Naive thymus-derived CD4-positive, alpha-beta T cell (primary cell): ENCODE measurements at regions not wholly inside any gene's neighbourhood (a gene's known extent, or its start where the extent isn't known, plus 50 kb on each side); places are given as distances from the start of the nearest gene placed in this dataset.

Source experiments
- ATAC-seq: fragments of 150-1000 bp; cut with Tn5 transposase; 2 replicates; pipeline ENCODE4 v1.10.0; 2021; ENCODE audit warnings: mild to moderate bottlenecking, moderate library complexity
- CTCF ChIA-PET: fragments of 350-600 bp; sonication (Branson Sonifier 250); formaldehyde crosslinking; loops from one replicate; lab custom pipeline; 2021; ENCODE audit warnings: antibody characterized with exemption; lab: Charles Lee
- POLR2A ChIA-PET: fragments of 350-600 bp; sonication (Branson Sonifier 250); formaldehyde crosslinking; loops from one replicate; lab custom pipeline; 2021; ENCODE audit warnings: antibody characterized with exemption, inconsistent platforms; lab: Charles Lee
- DNase-seq, 9 donors: peaks; one replicate each; pipeline versions ENCODE4 v3.0.0 to v3.0.0-alpha.2; 2020 to 2022; ENCODE audit warnings: mixed read lengths in 1 of 9
- H3K27ac ChIP-seq: one replicate; pipeline ENCODE4 v1.7.0; 2013; ENCODE audit warnings: mild to moderate bottlenecking, low read depth, low read length, moderate library complexity
- H3K27me3 ChIP-seq, 2 donors: one replicate each; pipeline ENCODE4 v1.7.0; 2013; ENCODE audit warnings: low read length in 2 of 2, mild to moderate bottlenecking in 2 of 2, moderate library complexity in 2 of 2; ENCODE audit not compliant: control insufficient read depth in 2 of 2, insufficient read depth in 2 of 2
- H3K36me3 ChIP-seq, 3 experiments: 1 replicate in 2 of 3; 2 replicates in 1 of 3; pipeline ENCODE4 v1.7.0; 2013; ENCODE audit warnings: low read length in 3 of 3, mild to moderate bottlenecking in 3 of 3, moderate library complexity in 1 of 3; ENCODE audit not compliant: insufficient read depth in 3 of 3, control insufficient read depth in 2 of 3
- H3K4me1 ChIP-seq, 2 donors: one replicate each; pipeline ENCODE4 v1.7.0; 2013; ENCODE audit warnings: low read length in 2 of 2, mild to moderate bottlenecking in 2 of 2, moderate library complexity in 1 of 2; ENCODE audit not compliant: control insufficient read depth in 2 of 2, insufficient read depth in 2 of 2
- H3K4me3 ChIP-seq: 2 replicates; pipeline ENCODE4 v1.7.0; 2013; ENCODE audit warnings: mild to moderate bottlenecking, low read length
- H3K9me3 ChIP-seq, 3 experiments: 1 replicate in 2 of 3; 2 replicates in 1 of 3; pipeline ENCODE4 v1.7.0; 2013; ENCODE audit warnings: low read length in 3 of 3; ENCODE audit not compliant: control insufficient read depth in 2 of 3
- H3K27ac Mint-ChIP-seq, 9 donors: one replicate each; pipeline ENCODE4 v1.8.0; 2020 to 2022; ENCODE audit warnings: mixed read lengths in 9 of 9, mild to moderate bottlenecking in 8 of 9, moderate library complexity in 5 of 9, inconsistent platforms in 2 of 9
- H3K27me3 Mint-ChIP-seq, 5 donors: one replicate each; pipeline ENCODE4 v1.8.0; 2021 to 2022; ENCODE audit warnings: mixed read lengths in 5 of 5, mild to moderate bottlenecking in 1 of 5
- H3K36me3 Mint-ChIP-seq, 5 donors: one replicate each; pipeline ENCODE4 v1.8.0; 2020 to 2022; ENCODE audit warnings: mixed read lengths in 5 of 5, mild to moderate bottlenecking in 3 of 5, inconsistent platforms in 1 of 5
- H3K4me1 Mint-ChIP-seq, 7 donors: one replicate each; pipeline ENCODE4 v1.8.0; 2020 to 2022; ENCODE audit warnings: mixed read lengths in 7 of 7, mild to moderate bottlenecking in 3 of 7, inconsistent platforms in 1 of 7
- H3K4me3 Mint-ChIP-seq, 10 donors: one replicate each; pipeline ENCODE4 v1.8.0; 2020 to 2022; ENCODE audit warnings: mild to moderate bottlenecking in 10 of 10, mixed read lengths in 10 of 10, moderate library complexity in 6 of 10, inconsistent platforms in 2 of 10
- H3K9me3 Mint-ChIP-seq, 11 donors: one replicate each; pipeline ENCODE4 v1.8.0; 2020 to 2022; ENCODE audit warnings: mixed read lengths in 11 of 11, mild to moderate bottlenecking in 4 of 11, inconsistent platforms in 1 of 11, moderate library complexity in 1 of 11
- intact Hi-C, 2 donors: fragments of 100-400 bp; cut with micrococcal nuclease; formaldehyde crosslinking; loops; one replicate each; pipeline ENCODE4 v1.15.1; 2023

GRCh38 chr13:107548338-107548737 lies 667.0 kb downstream of the LIG4 start:
- Mint-ChIP-seq H3K27ac (peak overlapping the region in 1 of 9 donors; percentile 23), H3K4me3 (no peak overlapping the region), H3K9me3 (peaks cover 0 to 23% (median 2%) of the 10 kb centered on the region in 11 donors), H3K36me3 (no peaks in the 10 kb centered on the region), H3K4me1 (peaks cover 0 to 1% (median 0%) of the 10 kb centered on the region in 7 donors), H3K27me3 (no peaks in the 10 kb centered on the region)
- no peak overlapping the region for H3K4me3 ChIP-seq
- intact Hi-C loops, result no loop called here
- no peak for DNase-seq
- no peaks in the 10 kb centered on the region for H3K4me1 ChIP-seq
- ChIA-PET CTCF (no interaction called here), POLR2A (no interaction called here)
- H3K27ac ChIP-seq, result no peak overlapping the region
- no peak for ATAC-seq
- H3K27me3 ChIP-seq, result no peaks in the 10 kb centered on the region
- H3K36me3 ChIP-seq, result no peaks in the 10 kb centered on the region
- no peaks in the 10 kb centered on the region for H3K9me3 ChIP-seq

- H3K4me1 Mint-ChIP-seq, result peaks cover 0 to 1% (median 0%) of the 10 kb centered on the region in 7 donors
- H3K9me3 ChIP-seq, result no peaks in the 10 kb centered on the region
- no peak overlapping the region for H3K27ac ChIP-seq
- H3K27me3 ChIP-seq, result no peaks in the 10 kb centered on the region
- H3K4me1 ChIP-seq, result no peaks in the 10 kb centered on the region
- H3K36me3 ChIP-seq, result no peaks in the 10 kb centered on the region
- H3K27me3 Mint-ChIP-seq, result no peaks in the 10 kb centered on the region
- no peak for ATAC-seq
- H3K4me3 ChIP-seq, result no peak overlapping the region
- H3K27ac Mint-ChIP-seq, result no peak overlapping the region
- ChIA-PET POLR2A (no interaction called here), CTCF (no interaction called here)
- intact Hi-C loops, result no loop called here
- no peak overlapping the region for H3K4me3 Mint-ChIP-seq
- no peak for DNase-seq
- peaks cover 0 to 23% (median 2%) of the 10 kb centered on the region in 11 donors for H3K9me3 Mint-ChIP-seq
- H3K36me3 Mint-ChIP-seq, result no peaks in the 10 kb centered on the region
Observed at GRCh38 chr13:107545946-107546502, 669.3 kb downstream of the LIG4 start.

- Mint-ChIP-seq H3K4me3 (no peak overlapping the region), H3K4me1 (no peaks in the 10 kb centered on the region), H3K27ac (no peak overlapping the region), H3K9me3 (peaks cover 0 to 16% (median 3%) of the 10 kb centered on the region in 11 donors), H3K36me3 (no peaks in the 10 kb centered on the region), H3K27me3 (peaks cover 0 to 4% (median 0%) of the 10 kb centered on the region in 5 donors)
- Histone ChIP-seq H3K9me3 (no peaks in the 10 kb centered on the region), H3K27ac (no peak overlapping the region), H3K4me3 (no peak overlapping the region), H3K36me3 (no peaks in the 10 kb centered on the region), H3K27me3 (no peaks in the 10 kb centered on the region), H3K4me1 (no peaks in the 10 kb centered on the region)
- POLR2A ChIA-PET, result no interaction called here
- ATAC-seq (no peak), DNase-seq (no peak)
- intact Hi-C loops, result no loop called here
- CTCF ChIA-PET, result no interaction called here
Observed at GRCh38 chr13:107534548-107534947, 680.8 kb downstream of the LIG4 start.

GRCh38 chr13:107531816-107532215 lies 683.5 kb downstream of the LIG4 start:
- intact Hi-C loops, result no loop called here
- Mint-ChIP-seq H3K4me3 (no peak overlapping the region), H3K27me3 (peaks cover 0 to 4% (median 0%) of the 10 kb centered on the region in 5 donors), H3K4me1 (no peaks in the 10 kb centered on the region), H3K27ac (no peak overlapping the region), H3K9me3 (peaks cover 0 to 10% (median 2%) of the 10 kb centered on the region in 11 donors), H3K36me3 (no peaks in the 10 kb centered on the region)
- no peak overlapping the region for H3K27ac ChIP-seq
- no peaks in the 10 kb centered on the region for H3K27me3 ChIP-seq
- CTCF ChIA-PET, result no interaction called here
- H3K36me3 ChIP-seq, result no peaks in the 10 kb centered on the region
- no peak for ATAC-seq
- no peaks in the 10 kb centered on the region for H3K9me3 ChIP-seq
- no peak overlapping the region for H3K4me3 ChIP-seq
- no peak for DNase-seq
- POLR2A ChIA-PET, result no interaction called here
- H3K4me1 ChIP-seq, result no peaks in the 10 kb centered on the region

- H3K9me3 Mint-ChIP-seq, result peaks cover 0 to 10% (median 2%) of the 10 kb centered on the region in 11 donors
- H3K4me3 Mint-ChIP-seq, result no peak overlapping the region
- intact Hi-C loops, result no loop called here
- H3K9me3 ChIP-seq, result no peaks in the 10 kb centered on the region
- no peak for ATAC-seq
- H3K4me1 Mint-ChIP-seq, result no peaks in the 10 kb centered on the region
- no peaks in the 10 kb centered on the region for H3K4me1 ChIP-seq
- H3K36me3 ChIP-seq, result no peaks in the 10 kb centered on the region
- peaks cover 0 to 4% (median 0%) of the 10 kb centered on the region in 5 donors for H3K27me3 Mint-ChIP-seq
- DNase-seq, result no peak
- H3K27ac Mint-ChIP-seq, result no peak overlapping the region
- H3K4me3 ChIP-seq, result no peak overlapping the region
- ChIA-PET POLR2A (no interaction called here), CTCF (no interaction called here)
- no peak overlapping the region for H3K27ac ChIP-seq
- no peaks in the 10 kb centered on the region for H3K36me3 Mint-ChIP-seq
- no peaks in the 10 kb centered on the region for H3K27me3 ChIP-seq
Observed at GRCh38 chr13:107531180-107531579, 684.2 kb downstream of the LIG4 start.

GRCh38 chr13:107529035-107529434 lies 686.3 kb downstream of the LIG4 start:
- Mint-ChIP-seq H3K36me3 (no peaks in the 10 kb centered on the region), H3K27me3 (peaks cover 0 to 4% (median 0%) of the 10 kb centered on the region in 5 donors), H3K27ac (no peak overlapping the region), H3K4me3 (no peak overlapping the region), H3K4me1 (no peaks in the 10 kb centered on the region), H3K9me3 (peaks cover 0 to 10% (median 2%) of the 10 kb centered on the region in 11 donors)
- ATAC-seq (no peak), DNase-seq (no peak)
- Histone ChIP-seq H3K4me3 (no peak overlapping the region), H3K4me1 (no peaks in the 10 kb centered on the region), H3K9me3 (no peaks in the 10 kb centered on the region), H3K27ac (no peak overlapping the region), H3K36me3 (no peaks in the 10 kb centered on the region), H3K27me3 (no peaks in the 10 kb centered on the region)
- ChIA-PET POLR2A (no interaction called here), CTCF (no interaction called here)
- intact Hi-C loops, result no loop called here

GRCh38 chr13:107518780-107519179 lies 696.6 kb downstream of the LIG4 start:
- Mint-ChIP-seq H3K4me1 (no peaks in the 10 kb centered on the region), H3K9me3 (peaks cover 0 to 19% (median 2%) of the 10 kb centered on the region in 11 donors), H3K27me3 (no peaks in the 10 kb centered on the region), H3K36me3 (no peaks in the 10 kb centered on the region), H3K4me3 (no peak overlapping the region), H3K27ac (no peak overlapping the region)
- Histone ChIP-seq H3K4me3 (no peak overlapping the region), H3K27ac (no peak overlapping the region), H3K4me1 (no peaks in the 10 kb centered on the region), H3K27me3 (no peaks in the 10 kb centered on the region), H3K9me3 (no peaks in the 10 kb centered on the region), H3K36me3 (no peaks in the 10 kb centered on the region)
- CTCF ChIA-PET, result no interaction called here
- ATAC-seq (no peak), DNase-seq (no peak)
- intact Hi-C loops, result no loop called here
- POLR2A ChIA-PET, result no interaction called here
